Stimulated activated CD4-positive, alpha-beta T cell treated with anti-CD3 and anti-CD28 coated beads, Interleukin-2, amount 100 ng/mL, for 24 hours (primary cell): ENCODE measurements at regions not wholly inside any gene's neighbourhood (a gene's known extent, or its start where the extent isn't known, plus 50 kb on each side); places are given as distances from the start of the nearest gene placed in this dataset.
"Not testable (repeated sequence)": the region's sequence is repeated elsewhere in the genome, so short reads cannot be mapped to it uniquely, and the experiment has no call there.

ENCODE experiments used
- DNase-seq, 2 donors: peaks; one replicate each; pipeline ENCODE4 v3.0.0-alpha.2; 2020

DNA sequence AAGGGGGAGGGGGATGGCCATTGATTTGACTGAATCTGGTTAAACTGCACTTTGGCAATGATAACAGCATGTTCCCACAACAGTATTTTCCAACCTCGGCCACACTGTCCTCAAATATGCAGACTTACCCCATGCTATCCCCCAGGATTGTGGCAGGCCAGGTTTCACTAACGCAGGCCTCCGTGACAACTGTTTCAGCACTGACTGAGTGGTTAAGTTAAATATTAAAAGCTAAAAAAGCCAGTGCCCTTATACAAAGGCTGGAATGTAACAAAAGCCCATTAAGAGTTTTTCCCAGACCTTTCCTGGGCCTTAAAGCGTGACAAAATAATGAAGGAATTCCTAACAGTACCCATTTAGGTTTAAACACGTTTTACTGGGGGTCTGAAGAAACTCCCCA lies 202.9 kb downstream of the USP25 start:
- no peak for DNase-seq

DNA sequence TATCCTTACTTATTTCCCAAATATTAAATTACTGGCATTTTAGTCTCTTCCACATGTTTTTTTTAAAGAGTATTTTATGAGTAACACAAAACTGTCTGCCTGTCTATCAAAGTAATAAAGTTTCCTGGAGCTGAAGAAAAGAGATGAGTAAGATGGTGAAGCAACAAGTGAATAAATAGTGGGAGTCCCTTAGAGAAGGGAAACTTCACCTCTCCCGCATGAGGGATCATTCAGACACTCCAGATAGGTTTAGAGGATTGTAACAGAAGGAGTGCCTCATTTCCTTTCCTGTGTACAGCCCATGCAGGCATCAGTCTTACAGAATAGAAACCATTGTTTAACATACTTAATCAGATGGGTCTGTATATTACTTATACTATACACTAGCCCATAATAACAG lies 205.7 kb downstream of the USP25 start:
- no peak for DNase-seq

DNA sequence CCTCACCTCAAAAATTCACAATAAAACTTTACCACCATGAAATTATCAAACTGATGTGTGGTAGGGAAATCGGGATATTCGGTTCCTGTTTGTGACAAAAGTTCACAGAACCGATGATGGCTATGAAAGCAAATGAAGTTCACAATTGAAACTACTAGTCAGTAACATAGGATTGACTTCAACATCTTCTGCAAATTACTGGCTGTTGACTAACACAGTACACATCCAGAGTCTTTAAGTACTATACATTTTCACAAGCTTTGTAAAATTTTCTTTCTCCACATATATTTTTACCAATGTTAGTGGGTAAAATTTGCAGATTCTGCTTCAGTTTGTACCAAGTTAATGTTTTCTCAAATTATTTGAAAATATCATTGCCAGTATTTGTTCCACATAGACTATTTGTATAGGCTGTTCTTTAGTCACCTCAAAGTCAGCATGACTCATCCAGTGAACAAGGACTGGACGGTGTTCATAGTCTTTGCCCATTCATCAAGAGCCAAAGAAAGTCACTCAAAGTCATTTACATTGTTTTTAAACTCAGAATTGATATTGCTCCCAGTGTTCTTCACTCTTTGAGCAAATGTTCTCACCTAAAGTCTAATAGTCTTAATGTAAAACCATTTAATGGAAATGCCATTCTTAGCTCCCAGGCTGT lies 213.4 kb downstream of the USP25 start:
- no peak for DNase-seq

DNA sequence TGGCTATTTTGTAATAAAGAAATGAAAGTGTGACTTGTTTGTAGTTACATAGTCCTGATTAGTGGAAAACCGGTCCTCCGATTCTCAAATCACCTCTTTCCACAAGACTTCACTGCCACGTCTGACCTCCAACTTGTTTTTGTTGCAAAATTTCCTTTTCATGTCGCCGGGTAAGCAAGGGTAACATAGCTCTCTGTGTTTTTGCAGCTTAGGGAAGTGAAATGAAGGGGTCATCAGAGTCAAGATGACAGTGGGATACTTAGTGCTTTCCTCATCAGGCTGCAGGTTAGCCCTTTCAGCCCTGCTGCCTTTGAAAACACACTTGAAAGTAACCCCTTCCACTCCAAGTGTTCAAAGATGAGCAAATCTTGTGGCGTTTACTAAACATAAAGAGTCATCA lies 217.9 kb downstream of the USP25 start:
- DNase-seq = no peak

DNA sequence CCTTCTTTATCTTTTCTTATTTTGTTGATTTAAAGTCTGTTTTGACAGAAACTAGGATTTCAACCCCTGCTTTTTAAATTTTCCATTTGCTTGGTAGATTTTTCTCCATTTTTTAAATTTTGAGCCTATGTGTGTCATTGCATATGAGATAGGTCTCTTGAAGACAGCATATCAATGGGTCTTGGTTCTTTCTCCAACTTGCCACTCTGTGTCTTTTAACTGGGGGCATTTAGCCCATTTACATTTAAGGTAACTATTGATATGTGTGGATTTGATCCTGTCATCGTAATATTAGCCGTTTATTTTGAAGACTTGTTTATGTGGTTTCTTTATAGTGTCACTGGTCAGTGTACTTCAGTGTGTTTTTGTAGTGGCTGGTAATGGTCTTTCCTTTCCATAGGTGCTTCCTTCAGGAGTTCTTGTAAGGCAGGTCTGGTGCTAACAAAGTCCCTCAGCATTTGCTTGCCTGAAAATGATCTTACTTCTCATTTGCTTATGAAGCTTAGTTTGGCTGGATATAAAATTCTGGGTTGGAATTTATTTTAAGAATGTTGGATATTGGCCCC lies 223.9 kb downstream of the USP25 start:
- no peak for DNase-seq

DNA sequence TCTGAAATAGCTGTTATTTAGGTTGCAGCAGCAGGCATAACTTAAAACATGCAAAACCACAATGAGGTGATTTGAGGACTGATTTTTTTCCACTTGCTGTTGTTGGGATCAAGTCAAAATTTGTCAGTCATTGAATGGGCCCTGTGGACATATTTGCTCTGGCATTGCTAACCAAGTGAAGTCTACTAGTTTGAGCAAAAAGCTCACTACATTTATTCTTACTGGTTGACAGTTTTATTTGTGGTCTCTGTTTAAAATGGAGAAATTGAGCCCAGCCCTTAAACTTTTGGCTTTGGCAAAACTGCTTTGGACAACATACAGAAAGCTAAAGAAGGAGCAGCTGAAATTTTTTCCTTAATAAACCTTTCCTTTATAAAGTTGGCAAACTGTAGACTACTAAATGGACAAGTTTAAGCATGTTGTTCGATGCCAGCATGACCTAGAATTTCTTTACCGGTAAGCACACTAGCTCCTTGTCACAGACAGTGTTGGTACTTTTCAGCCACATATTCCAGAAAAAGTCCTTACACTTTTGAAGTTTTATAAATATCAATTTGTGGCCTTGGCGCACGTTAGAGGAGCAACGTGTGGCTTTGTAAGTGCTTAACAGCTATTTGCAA lies 234.6 kb downstream of the USP25 start:
- DNase-seq = no peak

DNA sequence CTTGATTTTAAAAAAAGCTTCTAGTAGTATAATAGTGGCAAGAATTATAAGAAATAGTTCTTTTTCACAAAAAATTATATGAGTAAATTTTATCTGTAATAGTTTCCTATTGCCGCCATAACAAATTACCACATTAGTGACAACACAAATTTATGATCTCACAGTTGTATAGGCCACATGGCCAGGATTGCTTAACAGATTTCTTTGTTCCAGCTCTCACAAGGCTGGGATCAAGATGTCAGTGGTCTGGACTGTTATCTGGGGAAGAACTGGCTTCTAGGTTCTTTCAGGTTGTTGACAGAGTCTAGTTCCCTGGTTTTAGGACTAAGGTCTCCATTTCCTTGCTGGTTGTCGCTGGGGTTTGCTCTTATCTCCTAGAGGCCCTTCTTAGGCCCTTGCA lies 236.4 kb downstream of the USP25 start:
- no peak for DNase-seq

DNA sequence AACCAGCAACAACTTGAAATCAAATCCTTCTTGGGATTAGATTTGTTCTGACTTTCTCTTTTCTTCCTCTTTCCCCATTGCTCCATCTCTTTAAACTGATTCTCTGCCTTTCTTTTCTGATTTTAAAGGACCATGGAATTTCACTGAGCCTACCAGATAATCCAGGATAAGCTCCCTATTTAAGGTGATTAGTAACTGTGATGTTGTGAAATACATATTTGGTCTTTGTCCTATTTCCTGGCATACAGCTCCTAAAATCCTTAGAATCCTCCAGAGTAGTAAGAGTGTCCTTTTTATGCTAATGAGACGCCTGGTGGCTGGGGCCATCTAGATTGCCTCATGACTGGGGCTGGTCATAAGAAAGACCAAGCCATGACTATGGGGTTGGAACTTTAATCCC lies 236.9 kb downstream of the USP25 start:
- DNase-seq = no peak

DNA sequence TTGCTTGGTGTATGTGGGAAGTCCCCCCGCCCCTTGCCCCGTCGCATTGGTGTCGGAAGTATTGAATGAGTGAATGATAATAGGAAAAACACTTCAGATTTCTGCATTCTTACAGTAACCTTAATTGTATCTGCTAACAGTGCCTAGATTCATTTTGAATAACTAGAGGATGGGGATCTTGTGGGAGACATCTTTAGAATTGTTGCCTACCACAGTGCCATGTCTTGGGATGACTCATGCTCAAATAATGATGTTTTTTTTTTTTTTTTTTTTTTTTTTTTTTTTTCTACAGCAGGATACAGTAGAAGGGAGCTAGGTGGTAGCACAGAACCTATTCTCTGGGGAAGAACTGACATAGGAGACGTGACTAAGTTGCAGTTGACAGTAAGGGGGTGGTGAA lies 237.9 kb downstream of the USP25 start:
- no peak for DNase-seq

DNA sequence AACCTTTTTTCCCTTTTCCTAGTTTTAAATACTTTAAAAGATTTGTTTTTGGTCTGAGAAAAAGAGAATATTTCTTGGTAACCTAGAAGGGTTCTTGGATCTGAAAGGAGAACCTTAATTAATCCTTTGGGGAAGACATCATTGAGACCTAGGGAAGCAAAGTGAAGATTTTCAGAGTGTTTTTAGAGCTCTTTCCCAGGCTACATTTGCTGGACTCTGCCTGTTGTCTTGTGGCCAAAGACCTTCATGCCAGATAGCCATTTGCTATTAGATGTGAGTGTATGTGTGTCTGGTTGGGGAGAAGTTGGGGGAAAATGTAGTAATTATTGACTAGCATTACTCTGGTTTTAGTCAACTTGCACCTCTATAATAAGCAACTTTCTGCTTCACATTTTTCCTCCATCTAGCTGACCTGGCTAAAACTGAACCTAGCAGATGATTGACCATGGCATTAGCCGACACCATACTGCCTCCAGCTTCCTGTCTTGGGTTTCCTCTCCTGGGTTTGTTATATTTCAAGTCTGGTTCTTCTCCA lies 239.1 kb downstream of the USP25 start:
- DNase-seq = no peak

DNA sequence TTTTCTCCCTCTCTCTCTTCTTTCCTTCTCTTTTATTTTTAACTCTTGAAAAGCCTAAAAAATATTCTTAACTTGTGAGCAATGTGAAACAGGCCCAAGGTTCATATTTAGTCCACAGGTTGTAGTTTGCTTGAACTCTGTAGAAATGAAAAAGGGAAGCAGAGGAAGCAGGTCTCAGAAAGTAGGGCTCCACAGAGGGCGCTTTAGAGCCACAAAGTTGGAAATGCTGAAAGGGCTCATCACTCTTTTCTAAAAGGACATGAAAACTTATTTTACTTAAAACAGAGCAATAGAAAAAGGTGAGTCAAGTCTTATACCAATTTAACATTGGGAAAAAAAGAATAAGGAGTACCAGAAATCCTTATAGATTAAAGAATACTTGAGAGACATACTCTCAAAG lies 247.0 kb downstream of the USP25 start:
- DNase-seq = no peak

DNA sequence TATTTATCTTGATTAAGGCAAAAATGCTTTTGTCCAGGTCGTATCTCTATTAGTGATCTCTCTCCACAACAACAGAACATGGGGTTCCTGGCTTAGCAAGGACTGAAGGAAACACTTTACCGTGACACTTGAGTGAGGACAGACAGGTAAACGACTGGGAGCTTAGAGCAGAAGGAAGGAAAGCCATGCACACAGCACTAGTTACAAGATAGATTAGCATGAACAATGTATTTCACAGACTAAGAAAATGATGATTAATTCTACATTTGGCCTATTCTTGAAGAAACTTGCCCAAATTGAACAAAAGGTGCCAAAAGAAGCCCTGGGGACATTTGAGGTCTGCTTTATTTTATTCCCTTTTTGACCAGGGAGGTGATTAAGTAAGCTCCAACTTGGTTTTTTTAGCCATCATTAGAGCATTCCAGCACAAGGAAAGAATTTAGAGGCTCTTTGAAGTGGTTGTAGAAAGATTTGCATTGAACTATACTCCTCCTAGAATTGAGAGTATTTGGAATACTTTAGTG lies 248.5 kb downstream of the USP25 start:
- DNase-seq = no peak

DNA sequence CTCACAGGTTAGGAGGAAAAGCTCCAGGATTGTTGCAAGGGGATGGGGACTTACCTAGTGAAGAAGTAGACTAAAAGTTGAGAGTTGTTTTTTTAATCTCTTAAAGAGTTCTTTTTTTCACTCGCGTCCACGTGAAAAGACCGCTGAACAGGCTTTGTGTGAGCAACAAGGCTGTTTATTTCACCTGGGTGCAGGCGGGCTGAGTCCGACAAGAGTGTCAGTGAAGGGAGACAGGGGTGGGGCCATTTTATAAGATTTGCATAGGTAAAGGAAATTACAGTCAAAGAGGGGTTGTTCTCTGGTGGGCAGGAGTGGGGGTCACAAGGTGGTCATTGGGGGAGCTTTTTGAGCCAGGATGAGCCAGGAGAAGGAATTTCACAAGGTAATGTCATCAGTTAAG lies 249.7 kb downstream of the USP25 start:
- not testable (repeated sequence) for DNase-seq

DNA sequence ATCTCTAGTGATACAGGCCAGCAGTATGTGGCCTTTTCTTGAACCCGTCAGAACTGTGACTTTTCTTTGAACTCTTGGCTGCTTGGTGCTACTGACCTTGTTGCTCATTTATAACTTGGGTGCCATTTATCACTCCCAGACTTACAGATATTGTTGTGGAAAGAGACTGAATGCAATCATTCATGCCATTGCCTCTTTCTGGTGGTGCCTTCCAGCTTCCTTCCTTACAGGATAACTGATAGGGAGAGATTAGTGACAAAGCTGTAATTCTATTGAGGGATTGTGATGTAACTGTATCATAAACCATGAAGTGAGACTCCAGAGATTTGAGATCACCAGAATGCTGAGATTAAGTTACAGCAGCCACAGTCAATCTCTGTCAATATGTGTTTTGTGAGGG lies 256.5 kb downstream of the USP25 start:
- DNase-seq = no peak

DNA sequence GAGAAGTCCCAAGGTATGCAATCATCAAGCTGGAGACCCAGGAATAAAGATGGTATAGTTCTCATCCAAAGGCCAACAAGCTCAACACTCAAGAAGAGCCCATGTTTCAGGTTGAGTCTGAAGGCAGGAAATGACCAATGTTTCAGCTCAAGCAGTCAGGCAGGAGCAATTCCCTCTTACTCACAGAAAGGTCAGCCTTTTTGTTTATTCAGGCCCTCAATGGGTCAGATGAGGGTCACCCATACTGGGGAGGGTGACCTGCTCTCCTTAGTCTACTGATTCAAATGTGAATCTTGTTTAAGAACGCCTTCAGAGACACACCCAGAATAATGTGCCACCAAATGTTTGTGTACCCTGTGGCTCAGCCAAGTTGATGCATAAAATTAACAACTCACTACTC lies 262.4 kb downstream of the USP25 start:
- DNase-seq = no peak

DNA sequence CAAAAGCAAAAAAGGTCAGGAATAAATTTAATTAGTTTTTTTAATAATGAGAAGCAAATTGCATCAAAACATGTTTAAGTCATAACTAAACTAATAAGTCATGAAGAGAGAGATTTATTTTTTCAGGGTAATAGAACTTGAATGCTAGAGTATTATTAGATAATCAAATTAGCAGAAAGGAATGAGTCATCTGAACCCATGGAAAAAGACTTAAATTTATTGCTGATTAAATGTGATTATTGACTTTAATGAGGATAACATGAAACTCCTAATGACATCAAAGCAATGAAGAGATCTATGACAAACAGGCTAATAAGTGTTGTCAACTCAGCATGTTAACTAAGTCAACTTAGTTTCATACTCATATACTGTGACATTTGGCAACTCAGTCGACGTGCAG lies 264.2 kb downstream of the USP25 start:
- DNase-seq = no peak

DNA sequence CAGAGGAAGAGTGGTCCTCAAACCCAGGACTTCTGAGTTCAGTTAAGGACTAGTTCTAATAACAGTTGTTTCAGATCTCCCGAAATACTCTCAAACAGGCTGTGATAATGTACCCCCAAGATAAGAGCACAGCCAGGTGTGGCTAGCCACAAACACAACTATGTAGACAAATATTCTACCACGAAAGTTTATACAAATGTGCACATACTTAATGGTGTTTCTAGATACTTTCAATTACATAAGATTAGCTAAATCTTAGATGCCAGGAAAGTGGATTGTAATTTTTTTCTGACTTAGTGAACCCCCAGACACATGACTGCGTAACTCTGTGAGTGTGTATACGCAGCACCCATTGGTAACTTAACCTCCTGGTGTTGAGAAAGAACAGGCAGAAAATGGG lies 270.0 kb downstream of the USP25 start:
- no peak for DNase-seq

DNA sequence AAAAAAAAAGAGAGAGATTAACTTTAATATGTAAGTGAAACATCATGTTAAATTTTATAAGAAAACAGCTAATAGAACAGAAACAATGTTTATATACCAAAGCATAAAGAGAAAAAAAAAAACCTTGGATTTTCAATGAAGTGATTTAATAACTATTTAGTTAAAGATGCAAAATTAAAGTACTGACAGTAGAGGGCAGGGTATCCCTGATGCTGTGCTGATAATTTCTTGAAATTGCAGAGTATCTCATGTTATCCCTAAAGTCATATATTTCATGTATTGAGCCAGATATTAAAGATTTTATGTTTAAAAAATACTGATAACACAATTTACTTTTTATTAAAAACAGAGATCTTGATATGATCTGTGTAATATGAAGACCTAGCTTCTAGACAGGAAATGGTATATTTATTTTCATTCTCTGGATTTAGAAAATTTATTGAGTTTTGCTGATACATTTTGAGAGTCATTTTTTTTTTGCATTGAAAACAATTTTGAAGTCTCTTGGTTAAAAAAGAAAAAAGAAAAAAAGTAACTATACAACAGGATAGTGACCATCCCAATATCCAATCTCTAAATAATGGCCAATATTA lies 273.2 kb downstream of the USP25 start:
- no peak for DNase-seq

DNA sequence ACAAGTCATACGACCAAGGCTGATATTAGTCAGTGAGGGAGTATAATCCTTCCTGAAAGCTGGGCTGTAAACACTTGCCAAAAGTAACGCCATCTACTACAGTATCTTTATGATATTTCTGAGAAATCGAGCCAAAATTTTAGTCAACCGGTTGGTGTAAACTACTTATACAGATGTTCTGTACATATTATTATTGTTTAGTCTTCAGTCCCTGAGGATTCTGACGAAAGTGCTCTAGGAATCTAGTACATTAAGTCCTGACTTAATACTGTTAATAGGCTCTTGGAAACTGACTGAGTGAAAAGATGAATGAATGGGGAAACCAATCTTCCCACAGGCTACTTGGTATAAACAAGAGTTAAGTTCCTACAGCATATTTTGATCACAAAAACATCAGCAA lies 274.3 kb downstream of the USP25 start:
- no peak for DNase-seq

DNA sequence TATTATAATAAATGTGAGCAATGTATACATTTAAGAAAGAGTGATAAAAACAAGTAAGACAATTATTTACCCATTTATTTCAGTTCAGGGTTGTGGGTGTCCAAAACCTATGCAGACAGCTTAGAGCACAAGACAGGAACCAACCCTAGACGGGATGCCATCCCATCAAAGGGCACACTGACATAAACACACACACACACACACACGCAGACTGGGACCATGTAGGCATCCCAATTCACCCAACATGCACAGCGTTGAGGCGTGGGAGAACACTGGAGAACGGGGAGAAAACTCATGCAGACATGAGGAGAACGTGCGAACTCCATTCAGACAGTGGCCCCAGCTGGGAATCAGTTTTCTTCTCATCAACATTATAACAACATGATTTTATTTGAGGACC lies 274.7 kb downstream of the USP25 start:
- DNase-seq = no peak

DNA sequence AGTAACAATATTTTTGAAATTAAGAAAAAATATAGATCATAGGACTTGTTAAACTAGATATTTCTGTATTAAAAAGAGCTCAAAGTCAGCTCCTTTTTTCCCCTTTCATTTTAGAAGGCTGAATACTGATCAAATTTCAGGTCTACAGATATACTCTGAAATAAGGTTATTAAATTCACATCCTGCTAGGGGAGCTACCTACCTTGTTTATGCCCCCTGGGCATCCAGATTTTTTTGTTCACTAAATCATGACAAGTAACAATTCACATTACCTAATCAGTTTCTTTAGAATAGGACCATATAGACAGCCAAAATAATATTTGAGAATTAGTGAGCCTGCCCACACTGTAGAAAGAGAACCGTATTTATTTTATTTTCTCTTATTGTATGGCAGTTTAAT lies 276.2 kb downstream of the USP25 start:
- no peak for DNase-seq

DNA sequence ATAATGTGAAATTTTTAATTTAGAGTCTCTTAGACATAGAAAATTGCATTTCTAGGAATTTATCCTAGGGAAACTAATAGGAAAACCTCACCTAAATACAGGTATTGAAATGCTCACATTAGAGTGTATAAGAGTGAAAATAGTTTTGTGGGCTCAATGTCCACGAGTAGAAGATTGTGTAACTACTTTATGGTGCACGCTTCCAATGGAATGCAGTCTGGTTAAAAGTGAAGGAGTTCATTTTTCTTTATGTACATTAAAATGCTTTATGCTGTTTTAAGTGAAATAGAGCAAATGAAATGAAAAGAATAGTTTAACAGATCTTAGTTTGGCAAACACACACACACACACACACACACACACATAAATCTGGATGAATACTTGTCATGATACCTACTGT lies 278.2 kb downstream of the USP25 start:
- no peak for DNase-seq

DNA sequence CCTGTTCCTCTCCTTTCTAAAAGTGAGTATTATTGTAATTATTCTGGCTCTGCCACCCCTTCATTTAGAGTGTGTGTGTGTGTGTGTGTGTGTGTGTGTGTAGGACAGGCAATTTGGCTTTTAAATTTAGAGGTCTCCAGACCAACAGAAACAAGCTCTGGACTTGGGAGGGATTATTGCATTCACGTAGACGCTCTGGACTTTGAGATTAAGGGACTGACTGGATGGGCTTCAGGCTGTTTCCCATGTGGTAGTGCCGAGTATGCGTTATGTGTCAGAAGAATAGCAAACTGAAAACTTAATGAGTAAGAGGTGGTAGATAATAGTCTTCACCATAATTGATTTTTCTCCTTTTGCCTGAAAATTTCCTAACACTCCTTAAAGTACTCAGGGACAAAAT lies 281.9 kb downstream of the USP25 start:
- DNase-seq = no peak

DNA sequence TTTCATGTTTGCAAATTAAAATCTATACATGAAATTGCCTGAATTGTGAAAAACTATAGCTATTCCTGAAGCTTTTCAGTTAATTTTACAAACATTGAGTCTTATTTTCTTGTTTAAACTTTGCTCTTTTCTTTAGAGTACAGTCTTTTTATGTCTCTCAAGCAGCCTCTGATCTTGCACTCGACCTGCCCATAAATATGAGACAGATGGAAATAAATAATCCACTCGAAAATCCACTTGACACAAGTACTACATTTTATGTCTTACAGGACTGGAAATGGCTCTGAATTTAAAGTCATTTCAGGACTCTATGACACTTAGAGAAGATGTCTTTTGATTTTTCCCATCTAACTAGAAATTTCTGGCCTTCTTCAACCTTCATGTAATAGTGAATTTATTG lies 283.8 kb downstream of the USP25 start:
- no peak for DNase-seq
